ENCODE measurements at regions not wholly inside any gene's neighbourhood (a gene's known extent, or its start where the extent isn't known, plus 50 kb on each side); places are given as distances from the start of the nearest gene placed in this dataset.

DNA sequence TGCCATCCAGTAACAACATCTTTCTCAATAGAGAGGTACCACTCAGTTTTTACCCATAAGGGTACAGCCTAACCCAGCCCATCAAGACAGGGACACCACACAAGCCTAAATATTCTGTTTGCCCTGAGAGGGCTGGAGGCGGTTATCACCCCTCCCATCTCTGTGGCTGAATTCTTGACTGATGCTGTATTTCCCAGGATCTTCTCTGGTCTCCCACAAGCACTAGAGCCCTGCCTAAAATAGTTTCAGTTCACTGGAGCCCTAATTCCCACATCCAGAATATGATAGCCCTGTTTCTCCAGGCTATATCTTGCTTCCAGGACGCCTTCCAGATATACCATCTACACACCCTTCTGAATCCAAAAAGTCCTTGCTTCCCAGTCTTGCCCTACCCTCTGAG, 91.6 kb upstream of the NMU start:
- TF ChIP-seq, protein P1, sequence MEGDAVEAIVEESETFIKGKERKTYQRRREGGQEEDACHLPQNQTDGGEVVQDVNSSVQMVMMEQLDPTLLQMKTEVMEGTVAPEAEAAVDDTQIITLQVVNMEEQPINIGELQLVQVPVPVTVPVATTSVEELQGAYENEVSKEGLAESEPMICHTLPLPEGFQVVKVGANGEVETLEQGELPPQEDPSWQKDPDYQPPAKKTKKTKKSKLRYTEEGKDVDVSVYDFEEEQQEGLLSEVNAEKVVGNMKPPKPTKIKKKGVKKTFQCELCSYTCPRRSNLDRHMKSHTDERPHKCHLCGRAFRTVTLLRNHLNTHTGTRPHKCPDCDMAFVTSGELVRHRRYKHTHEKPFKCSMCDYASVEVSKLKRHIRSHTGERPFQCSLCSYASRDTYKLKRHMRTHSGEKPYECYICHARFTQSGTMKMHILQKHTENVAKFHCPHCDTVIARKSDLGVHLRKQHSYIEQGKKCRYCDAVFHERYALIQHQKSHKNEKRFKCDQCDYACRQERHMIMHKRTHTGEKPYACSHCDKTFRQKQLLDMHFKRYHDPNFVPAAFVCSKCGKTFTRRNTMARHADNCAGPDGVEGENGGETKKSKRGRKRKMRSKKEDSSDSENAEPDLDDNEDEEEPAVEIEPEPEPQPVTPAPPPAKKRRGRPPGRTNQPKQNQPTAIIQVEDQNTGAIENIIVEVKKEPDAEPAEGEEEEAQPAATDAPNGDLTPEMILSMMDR (IDR thresholded peaks at IDR 0.05) = no peak
- TF ChIP-seq EP300 (IDR thresholded peaks at IDR 0.05) = no peak

All from ovary (tissue), 3 donors.